ENCODE measurements at regions not wholly inside any gene's neighbourhood (a gene's known extent, or its start where the extent isn't known, plus 50 kb on each side); places are given as distances from the start of the nearest gene placed in this dataset.
A peak's percentile ranks its signal among the peaks of the same experiment; 100 is the strongest.

GRCh38 chr12:91951571-91951970 is 194.1 kb downstream of the BTG1 start:
- TF ChIP-seq CTCF (conservative IDR thresholded peaks at IDR 0.05; ENCODE audit: low read length), result no peak
- no peak overlapping the region for H3K4me3 ChIP-seq (ENCODE audit: low read length)
- peak; percentile 13 for DNase-seq (ENCODE audit: low read depth)

- TF ChIP-seq CTCF (conservative IDR thresholded peaks at IDR 0.05; ENCODE audit: low read length), result no peak
- no peak for DNase-seq (ENCODE audit: low read depth)
Measured at GRCh38 chr12:91948504-91948903, 197.1 kb downstream of the BTG1 start.

GRCh38 chr12:91947459-91947858 is 198.2 kb downstream of the BTG1 start:
- DNase-seq (ENCODE audit: low read depth), result no peak

More at GRCh38 chr12:91948504-91948903, 197.1 kb downstream of the BTG1 start:
- no peak overlapping the region for H3K4me3 ChIP-seq (ENCODE audit: low read length)

GRCh38 chr12:91944637-91945036 is 201.0 kb downstream of the BTG1 start:
- TF ChIP-seq CTCF (conservative IDR thresholded peaks at IDR 0.05; ENCODE audit: low read length), result no peak
- H3K4me3 ChIP-seq (ENCODE audit: low read length), result no peak overlapping the region
- DNase-seq (ENCODE audit: low read depth), result no peak

More at GRCh38 chr12:91947459-91947858, 198.2 kb downstream of the BTG1 start:
- H3K4me3 ChIP-seq (ENCODE audit: low read length), result no peak overlapping the region
- no peak for TF ChIP-seq CTCF (conservative IDR thresholded peaks at IDR 0.05; ENCODE audit: low read length)

- DNase-seq (ENCODE audit: low read depth), result no peak
- no peak overlapping the region for H3K4me3 ChIP-seq (ENCODE audit: low read length)
- TF ChIP-seq CTCF (conservative IDR thresholded peaks at IDR 0.05; ENCODE audit: low read length), result no peak
Measured at GRCh38 chr12:91940826-91941570, 204.6 kb downstream of the BTG1 start.

GRCh38 chr12:91940322-91940721 is 205.3 kb downstream of the BTG1 start:
- no peak for TF ChIP-seq CTCF (conservative IDR thresholded peaks at IDR 0.05; ENCODE audit: low read length)
- DNase-seq (ENCODE audit: low read depth), result no peak
- no peak overlapping the region for H3K4me3 ChIP-seq (ENCODE audit: low read length)

- no peak for DNase-seq (ENCODE audit: low read depth)
- no peak for TF ChIP-seq CTCF (conservative IDR thresholded peaks at IDR 0.05; ENCODE audit: low read length)
- H3K4me3 ChIP-seq (ENCODE audit: low read length), result no peak overlapping the region
Measured at GRCh38 chr12:91937706-91938105, 207.9 kb downstream of the BTG1 start.

Measured in AG10803 (cell line).